Stimulated activated CD4-positive, alpha-beta T cell treated with anti-CD3 and anti-CD28 coated beads, TNF-alpha, amount 100 ng/mL, for 48 hours (primary cell): ENCODE measurements at regions not wholly inside any gene's neighbourhood (a gene's known extent, or its start where the extent isn't known, plus 50 kb on each side); places are given as distances from the start of the nearest gene placed in this dataset.

ENCODE experiments used
- DNase-seq, 3 donors: peaks; one replicate each; pipeline ENCODE4 v3.0.0-alpha.2; 2020; ENCODE audit warnings: low read depth in 3 of 3

GRCh38 chr20:1712634-1713624 lies 55.4 kb upstream of the SIRPG start:
- DNase-seq = no peak

- DNase-seq = no peak
These were observed 54.4 kb upstream of the SIRPG start for GRCh38 chr20:1711826-1712601.

GRCh38 chr20:1711266-1711665 lies 53.7 kb upstream of the SIRPG start:
- no peak for DNase-seq

GRCh38 chr20:1710484-1710883 lies 52.9 kb upstream of the SIRPG start:
- DNase-seq = no peak

GRCh38 chr20:1707588-1708449 lies 50.2 kb upstream of the SIRPG start:
- DNase-seq = no peak
